Ovary (tissue), 3 donors: ENCODE measurements at regions not wholly inside any gene's neighbourhood (a gene's known extent, or its start where the extent isn't known, plus 50 kb on each side); places are given as distances from the start of the nearest gene placed in this dataset.

Source experiments
- POLR2A ChIP-seq: fragments of 450-650 bp; IDR thresholded peaks from one replicate; pipeline ENCODE4 v1.6.1; 2017; ENCODE audit warnings: antibody characterized with exemption, mild to moderate bottlenecking, moderate library complexity
- TF ChIP-seq, protein P1 (sequence below), 3 donors: fragments of 450-650 bp in 2 of 3; fragments of 200-600 bp in 1 of 3; IDR thresholded peaks; one replicate each; pipeline versions ENCODE4 v1.5.1 to v1.8.0; 2016 to 2022; ENCODE audit warnings: antibody characterized with exemption in 3 of 3, mild to moderate bottlenecking in 1 of 3
- donor health status: DM: no; HTN: no; CAD: no.

DNA sequence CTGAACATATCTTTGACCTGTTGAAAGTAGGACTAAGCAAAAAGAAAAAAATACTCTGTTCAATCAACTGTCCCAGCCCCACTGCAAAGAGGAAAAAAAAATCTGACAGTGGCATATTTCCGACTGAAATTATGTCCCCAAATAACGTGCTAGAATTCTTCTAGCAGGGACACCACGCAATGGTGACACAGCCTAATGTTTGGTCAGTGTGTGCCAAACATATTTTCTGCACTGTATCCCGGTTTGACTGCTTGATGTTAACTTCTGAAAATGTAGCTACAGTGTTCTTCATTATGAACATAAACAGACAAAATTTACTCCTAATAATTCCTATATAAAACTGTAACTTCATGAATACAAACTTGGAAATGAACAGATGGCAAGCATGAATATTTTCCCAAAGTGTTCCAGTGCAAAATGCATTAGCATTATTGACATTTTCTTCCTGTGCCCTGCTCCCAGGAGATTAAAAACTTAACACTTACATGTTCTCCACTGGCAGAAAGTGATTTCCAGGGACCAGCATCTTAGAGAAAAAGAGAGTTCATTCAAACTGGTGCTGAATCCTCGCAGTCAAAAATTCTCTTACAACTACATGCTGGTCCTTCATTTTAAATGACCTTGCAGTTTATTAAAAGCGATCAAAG is 72.4 kb upstream of the SYT1 start:
- no peak for TF ChIP-seq POLR2A
- TF ChIP-seq, protein P1, sequence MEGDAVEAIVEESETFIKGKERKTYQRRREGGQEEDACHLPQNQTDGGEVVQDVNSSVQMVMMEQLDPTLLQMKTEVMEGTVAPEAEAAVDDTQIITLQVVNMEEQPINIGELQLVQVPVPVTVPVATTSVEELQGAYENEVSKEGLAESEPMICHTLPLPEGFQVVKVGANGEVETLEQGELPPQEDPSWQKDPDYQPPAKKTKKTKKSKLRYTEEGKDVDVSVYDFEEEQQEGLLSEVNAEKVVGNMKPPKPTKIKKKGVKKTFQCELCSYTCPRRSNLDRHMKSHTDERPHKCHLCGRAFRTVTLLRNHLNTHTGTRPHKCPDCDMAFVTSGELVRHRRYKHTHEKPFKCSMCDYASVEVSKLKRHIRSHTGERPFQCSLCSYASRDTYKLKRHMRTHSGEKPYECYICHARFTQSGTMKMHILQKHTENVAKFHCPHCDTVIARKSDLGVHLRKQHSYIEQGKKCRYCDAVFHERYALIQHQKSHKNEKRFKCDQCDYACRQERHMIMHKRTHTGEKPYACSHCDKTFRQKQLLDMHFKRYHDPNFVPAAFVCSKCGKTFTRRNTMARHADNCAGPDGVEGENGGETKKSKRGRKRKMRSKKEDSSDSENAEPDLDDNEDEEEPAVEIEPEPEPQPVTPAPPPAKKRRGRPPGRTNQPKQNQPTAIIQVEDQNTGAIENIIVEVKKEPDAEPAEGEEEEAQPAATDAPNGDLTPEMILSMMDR (IDR thresholded peaks at IDR 0.05), result no peak
